ENCODE measurements at regions not wholly inside any gene's neighbourhood (a gene's known extent, or its start where the extent isn't known, plus 50 kb on each side); places are given as distances from the start of the nearest gene placed in this dataset.
"Not testable (repeated sequence)": the region's sequence is repeated elsewhere in the genome, so short reads cannot be mapped to it uniquely, and the experiment has no call there.

GRCh38 chr6:86602093-86602492 lies 335.2 kb upstream of the HTR1E start:
- not testable (repeated sequence) for TF ChIP-seq NFRKB (IDR thresholded peaks at IDR 0.05); FOXK2 (IDR thresholded peaks at IDR 0.05); SP1 (IDR thresholded peaks at IDR 0.05); TARDBP (IDR thresholded peaks at IDR 0.05); ELF4 (IDR thresholded peaks at IDR 0.05); L3MBTL2 (conservative IDR thresholded peaks at IDR 0.05); FOXM1 (IDR thresholded peaks at IDR 0.05; ENCODE audit: borderline replicate concordance)
- TF ChIP-seq, protein P1, sequence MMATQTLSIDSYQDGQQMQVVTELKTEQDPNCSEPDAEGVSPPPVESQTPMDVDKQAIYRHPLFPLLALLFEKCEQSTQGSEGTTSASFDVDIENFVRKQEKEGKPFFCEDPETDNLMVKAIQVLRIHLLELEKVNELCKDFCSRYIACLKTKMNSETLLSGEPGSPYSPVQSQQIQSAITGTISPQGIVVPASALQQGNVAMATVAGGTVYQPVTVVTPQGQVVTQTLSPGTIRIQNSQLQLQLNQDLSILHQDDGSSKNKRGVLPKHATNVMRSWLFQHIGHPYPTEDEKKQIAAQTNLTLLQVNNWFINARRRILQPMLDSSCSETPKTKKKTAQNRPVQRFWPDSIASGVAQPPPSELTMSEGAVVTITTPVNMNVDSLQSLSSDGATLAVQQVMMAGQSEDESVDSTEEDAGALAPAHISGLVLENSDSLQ (IDR thresholded peaks at IDR 0.05) = not testable (repeated sequence)

Data from HEK293T (cell line).